Gastroesophageal sphincter (tissue), 2 donors: ENCODE measurements at regions not wholly inside any gene's neighbourhood (a gene's known extent, or its start where the extent isn't known, plus 50 kb on each side); places are given as distances from the start of the nearest gene placed in this dataset.

Experiments used
- POLR2A ChIP-seq, 2 donors: fragments of 450-650 bp; IDR thresholded peaks; one replicate each; pipeline ENCODE4 v1.6.1; 2017; ENCODE audit warnings: antibody characterized with exemption in 2 of 2, mild to moderate bottlenecking in 2 of 2, moderate library complexity in 1 of 2
- POLR2AphosphoS5 ChIP-seq: sonication (generic); formaldehyde crosslinking; IDR thresholded peaks from one replicate; pipeline ENCODE4 v1.6.1; 2017; ENCODE audit warnings: antibody characterized with exemption

GRCh38 chr4:177229331-177229730 lies 80.3 kb upstream of the NEIL3 start:
- TF ChIP-seq POLR2A (IDR thresholded peaks at IDR 0.05) = no peak
- TF ChIP-seq POLR2AphosphoS5 = no peak
